K562 (cell line): ENCODE measurements at regions not wholly inside any gene's neighbourhood (a gene's known extent, or its start where the extent isn't known, plus 50 kb on each side); places are given as distances from the start of the nearest gene placed in this dataset.

Experiments used
- ATAC-seq: fragments of 200-7000 bp; cut with Tn5 transposase; 3 replicates; pipeline ENCODE4 v1.9.1; 2020; ENCODE audit warnings: moderate library complexity
- BruUV-seq: library from RNA; stranded (reverse); fragments of 400-500 nt; replicated peaks from 2 replicates; lab custom pipeline; 2021; lab: Mats Ljungman, UMichigan
- CTCF ChIA-PET: fragments of 300-600 bp; formaldehyde crosslinking; extraction: SDS; loops from one replicate; lab custom pipeline; 2021; ENCODE audit warnings: low intra/inter-chr PET ratio; lab: Yijun Ruan, JAX
- POLR2A ChIA-PET: fragments of 300-600, 350-650 bp; sonication (Branson Sonifier 250); formaldehyde crosslinking; extraction: SDS; loops from one replicate; lab custom pipeline; 2021; ENCODE audit warnings: antibody characterized with exemption, inconsistent platforms; lab: Yijun Ruan, JAX
- DNase-seq, 4 experiments: peaks; one replicate each; pipeline versions ENCODE4 v3.0.0 to v3.0.0-alpha.2; 2011 to 2018; ENCODE audit warnings: low spot score in 3 of 4, mixed read lengths in 3 of 4; ENCODE audit errors: extremely low read depth in 1 of 4
- FAIRE-seq: peaks from 2 replicates; lab custom pipeline; 2011; peaks lifted over from hg19 to GRCh38; lab: Jason Lieb, UNC
- H2AFZ ChIP-seq: 2 replicates; pipeline ENCODE4 v1.6.0; 2011; ENCODE audit warnings: low read depth, low read length, control low read depth, inconsistent platforms
- H3K27ac ChIP-seq: fragments of 200-600 bp; 3 replicates; pipeline ENCODE4 v1.8.0; 2011; ENCODE audit warnings: low read depth, mild to moderate bottlenecking, control low read depth, inconsistent platforms, low read length, moderate library complexity, mixed read lengths; ENCODE audit errors: extremely low read depth
- H3K27me3 ChIP-seq, 2 experiments: fragments of 300-600 bp in 1 of 2; 2 replicates in 1 of 2; 3 replicates in 1 of 2; pipeline versions ENCODE4 v1.6.0 to v1.8.0; 2011; ENCODE audit warnings: inconsistent platforms in 2 of 2, low read length in 2 of 2, mild to moderate bottlenecking in 1 of 2, mixed read lengths in 1 of 2, moderate library complexity in 1 of 2; ENCODE audit not compliant: control insufficient read depth in 2 of 2, insufficient read depth in 2 of 2
- H3K36me3 ChIP-seq: fragments of 300-600 bp; 3 replicates; pipeline ENCODE4 v1.8.0; 2011; ENCODE audit warnings: mild to moderate bottlenecking, low read length, inconsistent platforms; ENCODE audit not compliant: control insufficient read depth, insufficient read depth
- H3K4me1 ChIP-seq, 2 experiments: fragments of 200-600 bp in 1 of 2; replicated peaks in 1 of 2; 2 replicates in 1 of 2; 3 replicates in 1 of 2; pipeline versions ENCODE4 v1.5.1 to v1.8.0; 2011; ENCODE audit warnings: inconsistent platforms in 2 of 2, low read length in 2 of 2, mild to moderate bottlenecking in 1 of 2, mixed read lengths in 1 of 2, moderate library complexity in 1 of 2; ENCODE audit not compliant: control insufficient read depth in 2 of 2, insufficient read depth in 2 of 2
- H3K4me2 ChIP-seq: 2 replicates; pipeline ENCODE4 v1.6.1; 2011; ENCODE audit warnings: low read length, control low read depth, inconsistent platforms, mixed read lengths; ENCODE audit not compliant: insufficient read depth
- H3K4me3 ChIP-seq: fragments of 200-600 bp; sonication (generic), shearing (Covaris generic); 2 replicates; pipeline ENCODE4 v1.5.1; 2016; ENCODE audit warnings: control low read depth, inconsistent platforms
- H3K79me2 ChIP-seq: fragments of 200-600 bp; 3 replicates; pipeline ENCODE4 v1.8.0; 2011; ENCODE audit warnings: low read length, inconsistent platforms; ENCODE audit not compliant: control insufficient read depth, insufficient read depth
- H3K9ac ChIP-seq, 2 experiments: 2 replicates each; pipeline versions ENCODE4 v1.6.0 to v1.6.1; 2011; ENCODE audit warnings: low read depth in 2 of 2, low read length in 2 of 2, control low read depth in 1 of 2, inconsistent platforms in 1 of 2, mild to moderate bottlenecking in 1 of 2, mixed read lengths in 1 of 2; ENCODE audit not compliant: insufficient read depth in 1 of 2
- H3K9me1 ChIP-seq: one replicate; pipeline ENCODE4 v1.6.0; 2011; ENCODE audit warnings: inconsistent platforms, mild to moderate bottlenecking, low read length, moderate library complexity; ENCODE audit not compliant: control insufficient read depth, insufficient read depth
- H3K9me3 ChIP-seq: replicated peaks from 2 replicates; pipeline ENCODE4 v1.5.1; 2011; ENCODE audit warnings: low read depth, low read length, inconsistent platforms; ENCODE audit not compliant: control insufficient read depth, insufficient read depth
- H4K20me1 ChIP-seq: replicated peaks from 2 replicates; pipeline ENCODE4 v1.6.1; 2011; ENCODE audit warnings: low read length, inconsistent platforms, mixed read lengths; ENCODE audit not compliant: control insufficient read depth, insufficient read depth
- BHLHE40 ChIP-seq: IDR thresholded peaks from 2 replicates; pipeline ENCODE4 v1.6.1; 2011; ENCODE audit warnings: low read length, improper control_type of control experiment
- DEAF1 ChIP-seq: fragments of 450-650 bp; formaldehyde crosslinking; IDR thresholded peaks from 2 replicates; pipeline ENCODE4 v1.4.0; 2020; ENCODE audit warnings: mild to moderate bottlenecking, moderate library complexity
- E2F5 ChIP-seq: sonication (generic); formaldehyde crosslinking; IDR thresholded peaks from 2 replicates; pipeline ENCODE4 v1.8.0; 2022; ENCODE audit warnings: mild to moderate bottlenecking, missing genetic modification reagents
- HNRNPK ChIP-seq: fragments of 200-400 bp; formaldehyde crosslinking; IDR thresholded peaks from one replicate; pipeline ENCODE4 v1.6.1; 2018; ENCODE audit warnings: mild to moderate bottlenecking, low read depth, low read length; ENCODE audit not compliant: poor library complexity, severe bottlenecking
- HNRNPUL1 ChIP-seq: fragments of 200-400 bp; formaldehyde crosslinking; IDR thresholded peaks from 2 replicates; pipeline ENCODE4 v1.6.1; 2017; ENCODE audit warnings: low read length
- MED1 ChIP-seq: sonication (generic); formaldehyde crosslinking; IDR thresholded peaks from 2 replicates; pipeline ENCODE4 v1.8.1; 2023; ENCODE audit warnings: missing genetic modification reagents, borderline replicate concordance
- NR3C1 ChIP-seq: sonication (generic); formaldehyde crosslinking; IDR thresholded peaks from 2 replicates; pipeline ENCODE4 v1.8.1; 2022; ENCODE audit warnings: missing genetic modification reagents
- PRDM10 ChIP-seq: fragments of 450-650 bp; IDR thresholded peaks from 2 replicates; pipeline ENCODE4 v1.6.1; 2018; ENCODE audit not compliant: partially characterized antibody
- SFPQ ChIP-seq: fragments of 200-400 bp; formaldehyde crosslinking; IDR thresholded peaks from 2 replicates; pipeline ENCODE4 v1.6.1; 2017; ENCODE audit warnings: mild to moderate bottlenecking, low read depth, low read length, moderate library complexity
- THRAP3 ChIP-seq: fragments of 450-650 bp; IDR thresholded peaks from 2 replicates; pipeline ENCODE4 v1.6.1; 2016; ENCODE audit warnings: mild to moderate bottlenecking, inconsistent platforms, borderline replicate concordance
- ZNF23 ChIP-seq: fragments of 250-450 bp; sonication (Bioruptor Pico); IDR thresholded peaks from 2 replicates; pipeline ENCODE4 v1.4.0; 2020; ENCODE audit warnings: mild to moderate bottlenecking
- ZNF589 ChIP-seq: fragments of 200-800 bp; sonication (Bioruptor generic); IDR thresholded peaks from 2 replicates; pipeline ENCODE4 v1.6.1; 2016; ENCODE audit warnings: low read depth, missing genetic modification characterization, missing compliant biosample characterization
- WGBS: fragments of 100-300 bp; shearing (Covaris generic); methylation state at CpG from one replicate; pipeline ENCODE4 v1.1.6; 2016; ENCODE audit warnings: low coverage, mixed read lengths; ENCODE audit not compliant: insufficient coverage; ENCODE audit errors: missing lambda C conversion rate; 5-methylcytosine and 5-hydroxymethylcytosine counted together
- in situ Hi-C: fragments of 300-500 bp; cut with MboI; formaldehyde crosslinking; loops from 4 replicates; pipeline ENCODE4 v1.15.0; 2018; ENCODE audit warnings: inconsistent platforms, mixed read lengths
- intact Hi-C: fragments of 100-400 bp; cut with micrococcal nuclease; formaldehyde crosslinking; loops from 2 replicates; pipeline ENCODE4 v1.14.2; 2022

GRCh38 chr7:94848992-94849576 lies 58.3 kb upstream of the PPP1R9A start (continued):
- TF ChIP-seq DEAF1 (CRISPR knock-in tag) = no peak
- no peak for TF ChIP-seq MED1 (CRISPR knock-in tag)
- TF ChIP-seq E2F5 (CRISPR knock-in tag) = no peak
- TF ChIP-seq HNRNPUL1 = no peak
- TF ChIP-seq HNRNPK = no peak

GRCh38 chr7:94849636-94850208 lies 57.7 kb upstream of the PPP1R9A start:
- no peak for FAIRE-seq
- Histone ChIP-seq H3K4me1 (no peaks in the 10 kb centered on the region), H3K27me3 (no peaks in the 10 kb centered on the region), H2AFZ (no peak overlapping the region), H3K9ac (no peak overlapping the region), H3K27ac (no peak overlapping the region), H3K4me3 (no peak overlapping the region), H3K9me3 (no peaks in the 10 kb centered on the region), H4K20me1 (no peaks in the 10 kb centered on the region), H3K36me3 (no peaks in the 10 kb centered on the region), H3K9me1 (no peaks in the 10 kb centered on the region), H3K4me2 (no peak overlapping the region), H3K79me2 (no peaks in the 10 kb centered on the region)
- POLR2A ChIA-PET = no interaction called here
- DNase-seq = no peak
- intact Hi-C loops (no loop called here), in situ Hi-C loops (no loop called here)
- no peak for ATAC-seq
- BruUV-seq = no TSS peak
- CTCF ChIA-PET = no interaction called here
- WGBS = under 1% methylated on average over 21 of the region's 22 CpGs
- no peak for TF ChIP-seq SFPQ
- no peak for TF ChIP-seq NR3C1 (CRISPR knock-in tag)
- no peak for TF ChIP-seq PRDM10
- no peak for TF ChIP-seq BHLHE40
- TF ChIP-seq THRAP3 = no peak
- TF ChIP-seq ZNF589 = no peak
- TF ChIP-seq ZNF23 (CRISPR knock-in tag) = no peak
